ENCODE measurements at regions not wholly inside any gene's neighbourhood (a gene's known extent, or its start where the extent isn't known, plus 50 kb on each side); places are given as distances from the start of the nearest gene placed in this dataset.

- no peak for ATAC-seq (ENCODE audit: low FRiP score)
- Histone ChIP-seq H3K4me3 (ENCODE audit: low read length in 2 of 2) (no peak overlapping the region), H3K36me3 (ENCODE audit: control insufficient read depth in 1 of 2, insufficient read depth in 2 of 2, low read length in 1 of 2) (no peaks in the 10 kb centered on the region), H3K4me1 (ENCODE audit: control insufficient read depth in 1 of 2, insufficient read depth in 2 of 2, low read length in 2 of 2) (no peaks in the 10 kb centered on the region), H3K9me3 (ENCODE audit: control insufficient read depth, low read length) (no peaks in the 10 kb centered on the region), H3K27me3 (ENCODE audit: control insufficient read depth in 1 of 2, insufficient read depth in 2 of 2, low read length in 1 of 2) (no peaks in the 10 kb centered on the region), H3K27ac (ENCODE audit: low read depth in 1 of 2, low read length in 2 of 2) (no peak overlapping the region)
- no peak for DNase-seq
- intact Hi-C loops (cut with DNase I), result no loop called here
- 68 to 74% methylated on average over 2 of the region's 2 CpGs for WGBS, 2 donors
These were observed 134.5 kb downstream of the EDN3 start for GRCh38 chr20:59434960-59435359.

DNA sequence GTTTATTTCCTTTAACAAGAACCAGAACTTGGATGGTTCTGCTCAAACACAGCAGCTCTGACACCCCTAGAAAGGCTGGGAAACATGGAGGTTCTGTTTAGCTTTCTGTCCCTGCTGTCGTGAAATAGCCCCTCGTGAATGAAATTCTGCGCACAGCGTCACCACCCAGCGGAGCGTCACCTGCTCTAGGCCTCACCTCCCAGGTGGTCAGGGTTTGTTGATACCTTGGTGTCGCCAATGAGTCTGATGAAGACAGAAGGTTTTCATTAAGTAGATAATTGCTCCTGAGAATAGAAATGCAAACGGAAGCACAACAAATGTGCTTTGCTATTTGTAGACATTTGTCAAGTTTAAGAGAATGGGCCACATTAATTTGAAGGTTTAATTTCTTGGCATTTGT lies 135.1 kb downstream of the EDN3 start:
- no peaks in the 10 kb centered on the region for H3K27me3 ChIP-seq (ENCODE audit: control insufficient read depth in 1 of 2, insufficient read depth in 2 of 2, low read length in 1 of 2)

DNA sequence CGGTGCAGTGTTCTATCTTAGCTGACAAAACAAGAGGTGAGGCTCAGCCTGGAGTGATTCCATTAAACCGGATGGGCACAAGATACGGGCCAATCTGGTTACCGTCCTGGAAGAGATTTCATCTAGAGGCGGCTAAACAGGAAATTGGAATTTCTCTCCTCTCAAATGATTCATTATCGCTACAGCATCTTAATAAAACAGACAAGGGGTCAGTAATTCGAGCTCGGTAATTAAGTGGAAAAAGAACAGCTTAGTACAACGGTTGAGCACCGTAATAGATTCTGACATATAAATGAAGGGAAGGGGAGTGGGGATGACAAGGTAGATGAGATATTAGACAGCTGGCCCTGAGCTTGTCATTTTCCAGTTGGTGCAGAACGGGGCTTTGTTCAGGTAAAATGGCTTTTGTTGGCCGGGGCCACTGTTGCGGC lies 137.2 kb downstream of the EDN3 start:
- Histone ChIP-seq H3K9me3 (ENCODE audit: control insufficient read depth, low read length) (no peaks in the 10 kb centered on the region), H3K4me3 (ENCODE audit: low read length in 2 of 2) (no peak overlapping the region), H3K27ac (ENCODE audit: low read depth in 1 of 2, low read length in 2 of 2) (no peak overlapping the region), H3K27me3 (ENCODE audit: control insufficient read depth in 1 of 2, insufficient read depth in 2 of 2, low read length in 1 of 2) (no peaks in the 10 kb centered on the region), H3K36me3 (ENCODE audit: control insufficient read depth in 1 of 2, insufficient read depth in 2 of 2, low read length in 1 of 2) (no peaks in the 10 kb centered on the region), H3K4me1 (ENCODE audit: control insufficient read depth in 1 of 2, insufficient read depth in 2 of 2, low read length in 2 of 2) (no peaks in the 10 kb centered on the region)
- ATAC-seq (ENCODE audit: low FRiP score), result no peak
- DNase-seq, result no peak
- 78 to 81% methylated on average over 13 of the region's 13 CpGs for WGBS, 2 donors
- intact Hi-C loops (cut with DNase I), result no loop called here

More for the DNA sequence above, 135.1 kb downstream of the EDN3 start:
- intact Hi-C loops (cut with DNase I), result no loop called here
- Histone ChIP-seq H3K4me1 (ENCODE audit: control insufficient read depth in 1 of 2, insufficient read depth in 2 of 2, low read length in 2 of 2) (no peaks in the 10 kb centered on the region), H3K27ac (ENCODE audit: low read depth in 1 of 2, low read length in 2 of 2) (no peak overlapping the region), H3K9me3 (ENCODE audit: control insufficient read depth, low read length) (no peaks in the 10 kb centered on the region), H3K36me3 (ENCODE audit: control insufficient read depth in 1 of 2, insufficient read depth in 2 of 2, low read length in 1 of 2) (no peaks in the 10 kb centered on the region), H3K4me3 (ENCODE audit: low read length in 2 of 2) (no peak overlapping the region)
- no peak for DNase-seq
- no peak for ATAC-seq (ENCODE audit: low FRiP score)
- 80 to 83% methylated on average over 8 of the region's 8 CpGs for WGBS, 2 donors

DNA sequence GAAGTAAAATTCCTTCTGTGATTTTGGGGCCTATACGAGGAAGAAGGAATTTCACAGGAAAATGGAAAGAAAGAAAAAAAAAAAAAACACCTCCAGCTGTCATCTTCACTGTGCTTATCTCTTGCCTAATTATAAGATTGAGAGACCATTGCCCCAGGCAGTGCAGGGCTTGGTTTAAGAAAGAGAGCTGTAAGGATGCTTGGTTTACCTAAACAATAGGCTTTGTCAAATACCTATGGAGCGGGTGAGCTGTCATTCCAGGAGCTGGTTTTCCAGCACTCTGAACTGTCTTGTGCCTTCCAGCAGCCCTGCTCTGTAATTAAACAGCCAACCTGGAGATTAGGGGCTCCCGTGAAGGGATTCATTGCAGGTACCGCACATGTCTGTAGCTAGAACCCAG lies 137.8 kb downstream of the EDN3 start:
- H3K4me3 ChIP-seq (ENCODE audit: low read length in 2 of 2), result no peak overlapping the region
- H3K4me1 ChIP-seq (ENCODE audit: control insufficient read depth in 1 of 2, insufficient read depth in 2 of 2, low read length in 2 of 2), result no peaks in the 10 kb centered on the region
- 88 to 91% methylated on average over 4 of the region's 4 CpGs for WGBS, 2 donors
- no peak overlapping the region for H3K27ac ChIP-seq (ENCODE audit: low read depth in 1 of 2, low read length in 2 of 2)
- no peaks in the 10 kb centered on the region for H3K9me3 ChIP-seq (ENCODE audit: control insufficient read depth, low read length)
- intact Hi-C loops (cut with DNase I), result no loop called here
- DNase-seq (no peak), ATAC-seq (ENCODE audit: low FRiP score) (no peak)
- no peaks in the 10 kb centered on the region for H3K27me3 ChIP-seq (ENCODE audit: control insufficient read depth in 1 of 2, insufficient read depth in 2 of 2, low read length in 1 of 2)
- H3K36me3 ChIP-seq (ENCODE audit: control insufficient read depth in 1 of 2, insufficient read depth in 2 of 2, low read length in 1 of 2), result no peaks in the 10 kb centered on the region

- ATAC-seq (ENCODE audit: low FRiP score) (no peak), DNase-seq (no peak)
- 84% methylated on average over 7 of the region's 7 CpGs for WGBS, 2 donors
- Histone ChIP-seq H3K27ac (ENCODE audit: low read depth in 1 of 2, low read length in 2 of 2) (no peak overlapping the region), H3K9me3 (ENCODE audit: control insufficient read depth, low read length) (no peaks in the 10 kb centered on the region), H3K4me3 (ENCODE audit: low read length in 2 of 2) (no peak overlapping the region), H3K4me1 (ENCODE audit: control insufficient read depth in 1 of 2, insufficient read depth in 2 of 2, low read length in 2 of 2) (no peaks in the 10 kb centered on the region), H3K27me3 (ENCODE audit: control insufficient read depth in 1 of 2, insufficient read depth in 2 of 2, low read length in 1 of 2) (no peaks in the 10 kb centered on the region), H3K36me3 (ENCODE audit: control insufficient read depth in 1 of 2, insufficient read depth in 2 of 2, low read length in 1 of 2) (no peaks in the 10 kb centered on the region)
- intact Hi-C loops (cut with DNase I), result no loop called here
These were observed 138.8 kb downstream of the EDN3 start for GRCh38 chr20:59439243-59439642.

GRCh38 chr20:59441306-59441705 lies 140.9 kb downstream of the EDN3 start:
- DNase-seq, result no peak
- H3K9me3 ChIP-seq (ENCODE audit: control insufficient read depth, low read length), result no peaks in the 10 kb centered on the region
- H3K4me1 ChIP-seq (ENCODE audit: control insufficient read depth in 1 of 2, insufficient read depth in 2 of 2, low read length in 2 of 2), result no peaks in the 10 kb centered on the region
- no peak for ATAC-seq (ENCODE audit: low FRiP score)
- whole genome bisulfite sequencing, 2 donors, result 88 to 90% methylated on average over 3 of the region's 3 CpGs
- intact Hi-C loops (cut with DNase I), result no loop called here
- no peak overlapping the region for H3K4me3 ChIP-seq (ENCODE audit: low read length in 2 of 2)
- H3K36me3 ChIP-seq (ENCODE audit: control insufficient read depth in 1 of 2, insufficient read depth in 2 of 2, low read length in 1 of 2), result no peaks in the 10 kb centered on the region
- no peak overlapping the region for H3K27ac ChIP-seq (ENCODE audit: low read depth in 1 of 2, low read length in 2 of 2)
- H3K27me3 ChIP-seq (ENCODE audit: control insufficient read depth in 1 of 2, insufficient read depth in 2 of 2, low read length in 1 of 2), result no peaks in the 10 kb centered on the region

DNA sequence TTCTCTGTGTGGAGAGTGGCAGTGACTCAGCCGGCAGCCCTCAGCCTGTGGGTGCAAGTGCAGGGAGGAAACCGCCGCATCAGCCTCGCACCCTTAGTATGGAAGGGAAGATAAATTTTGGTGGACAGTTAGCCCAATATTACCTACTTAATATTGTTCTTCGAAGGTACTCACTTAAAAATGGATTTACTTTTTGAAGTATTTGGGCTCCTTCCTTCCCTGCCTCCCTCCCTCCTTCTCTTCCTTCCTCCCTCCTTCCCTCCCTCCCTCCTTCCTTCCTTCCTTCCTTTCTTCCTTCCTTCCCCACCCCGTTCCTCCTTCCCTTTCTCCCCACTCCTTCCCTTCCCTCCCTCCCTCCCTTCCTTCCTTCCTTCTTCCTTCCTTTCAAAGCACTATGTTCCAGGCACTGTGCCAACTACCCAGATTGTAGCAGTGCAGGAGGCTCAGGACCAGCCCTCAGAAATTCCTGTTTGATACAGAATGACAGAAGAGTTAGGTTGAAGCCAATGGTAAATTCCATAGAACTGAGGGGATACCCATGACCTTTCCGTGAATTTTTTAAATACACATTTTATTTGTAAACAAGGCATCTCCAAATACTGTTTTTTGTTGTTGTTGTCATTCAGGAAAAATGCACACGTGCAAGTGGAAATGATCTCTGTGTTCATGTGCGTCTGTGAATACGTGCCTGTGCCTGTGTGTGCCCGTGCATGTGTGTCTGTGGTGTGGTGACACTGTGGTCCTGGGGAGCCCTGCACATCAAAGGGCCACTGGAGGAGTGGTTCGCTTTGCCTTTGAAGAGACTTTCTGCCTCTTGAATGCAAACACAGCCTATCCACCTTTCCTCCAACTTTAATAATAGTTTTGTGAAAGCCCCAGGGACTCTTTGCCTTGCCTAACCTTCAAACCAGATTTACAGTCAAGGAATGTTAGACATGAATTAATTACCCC lies 141.7 kb downstream of the EDN3 start:
- H3K36me3 ChIP-seq (ENCODE audit: control insufficient read depth in 1 of 2, insufficient read depth in 2 of 2, low read length in 1 of 2), result no peaks in the 10 kb centered on the region
- intact Hi-C loops (cut with DNase I), result no loop called here
- 54 to 56% methylated on average over 12 of the region's 12 CpGs for WGBS, 2 donors
- H3K4me1 ChIP-seq (ENCODE audit: control insufficient read depth in 1 of 2, insufficient read depth in 2 of 2, low read length in 2 of 2), result no peaks in the 10 kb centered on the region
- no peaks in the 10 kb centered on the region for H3K9me3 ChIP-seq (ENCODE audit: control insufficient read depth, low read length)
- ATAC-seq (ENCODE audit: low FRiP score), result no peak
- H3K4me3 ChIP-seq (ENCODE audit: low read length in 2 of 2), result no peak overlapping the region
- H3K27ac ChIP-seq (ENCODE audit: low read depth in 1 of 2, low read length in 2 of 2), result no peak overlapping the region
- DNase-seq, result no peak
- no peaks in the 10 kb centered on the region for H3K27me3 ChIP-seq (ENCODE audit: control insufficient read depth in 1 of 2, insufficient read depth in 2 of 2, low read length in 1 of 2)

DNA sequence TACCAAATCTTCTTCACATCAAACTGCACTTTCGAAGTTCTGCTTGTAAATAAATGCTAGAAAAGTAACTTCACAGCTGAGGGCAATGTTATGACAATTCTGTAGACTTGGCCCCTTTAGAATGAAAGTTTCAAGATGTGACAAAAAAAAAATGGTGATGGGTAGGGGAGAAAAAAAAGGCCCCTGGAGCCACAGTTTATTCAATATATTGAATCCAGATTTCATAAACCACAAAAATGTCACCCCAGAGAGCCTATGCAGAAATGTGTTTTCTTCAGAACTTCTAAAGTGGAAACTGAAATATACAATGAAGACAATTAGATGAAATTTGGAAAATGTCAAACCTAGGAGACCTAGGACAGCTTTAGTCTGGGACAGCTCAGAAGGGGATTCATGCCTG lies 143.1 kb downstream of the EDN3 start:
- no peak for DNase-seq
- Histone ChIP-seq H3K4me1 (ENCODE audit: control insufficient read depth in 1 of 2, insufficient read depth in 2 of 2, low read length in 2 of 2) (no peaks in the 10 kb centered on the region), H3K9me3 (ENCODE audit: control insufficient read depth, low read length) (no peaks in the 10 kb centered on the region), H3K27ac (ENCODE audit: low read depth in 1 of 2, low read length in 2 of 2) (no peak overlapping the region), H3K4me3 (ENCODE audit: low read length in 2 of 2) (no peak overlapping the region), H3K27me3 (ENCODE audit: control insufficient read depth in 1 of 2, insufficient read depth in 2 of 2, low read length in 1 of 2) (no peaks in the 10 kb centered on the region), H3K36me3 (ENCODE audit: control insufficient read depth in 1 of 2, insufficient read depth in 2 of 2, low read length in 1 of 2) (no peaks in the 10 kb centered on the region)
- no peak for ATAC-seq (ENCODE audit: low FRiP score)
- intact Hi-C loops (cut with DNase I), result no loop called here
- 39 to 64% methylated on average over 1 of the region's 1 CpG for WGBS, 2 donors

- Histone ChIP-seq H3K27me3 (ENCODE audit: control insufficient read depth in 1 of 2, insufficient read depth in 2 of 2, low read length in 1 of 2) (no peaks in the 10 kb centered on the region), H3K27ac (ENCODE audit: low read depth in 1 of 2, low read length in 2 of 2) (no peak overlapping the region), H3K4me1 (ENCODE audit: control insufficient read depth in 1 of 2, insufficient read depth in 2 of 2, low read length in 2 of 2) (no peaks in the 10 kb centered on the region), H3K36me3 (ENCODE audit: control insufficient read depth in 1 of 2, insufficient read depth in 2 of 2, low read length in 1 of 2) (no peaks in the 10 kb centered on the region), H3K4me3 (ENCODE audit: low read length in 2 of 2) (no peak overlapping the region), H3K9me3 (ENCODE audit: control insufficient read depth, low read length) (no peaks in the 10 kb centered on the region)
- ATAC-seq (ENCODE audit: low FRiP score) (no peak), DNase-seq (no peak)
- WGBS, 2 donors, result 47 to 57% methylated on average over 4 of the region's 4 CpGs
- intact Hi-C loops (cut with DNase I), result no loop called here
These were observed 146.0 kb downstream of the EDN3 start for GRCh38 chr20:59446376-59446775.
